MCF 10A (cell line): ENCODE measurements at regions not wholly inside any gene's neighbourhood (a gene's known extent, or its start where the extent isn't known, plus 50 kb on each side); places are given as distances from the start of the nearest gene placed in this dataset.

Source experiments
- BruUV-seq: library from RNA; stranded (reverse); fragments of 400-500 nt; replicated peaks from 2 replicates; lab custom pipeline; 2021; lab: Mats Ljungman, UMichigan
- CTCF ChIA-PET: fragments of 300-600 bp; sonication (Branson Sonifier 250); formaldehyde crosslinking; extraction: SDS; loops from one replicate; lab custom pipeline; 2021; ENCODE audit warnings: antibody characterized with exemption, inconsistent platforms; lab: Yijun Ruan, JAX
- POLR2A ChIA-PET: fragments of 300-600, 350-650 bp; sonication (Branson Sonifier 250); formaldehyde crosslinking; extraction: SDS; loops from one replicate; lab custom pipeline; 2020; ENCODE audit warnings: antibody characterized with exemption, inconsistent platforms; lab: Yijun Ruan, JAX
- DNase-seq: peaks from one replicate; pipeline ENCODE4 v3.0.0-alpha.2; 2018; ENCODE audit not compliant: unreplicated experiment
- H3K27ac Mint-ChIP-seq: one replicate; pipeline ENCODE4 v1.8.0; 2022; ENCODE audit warnings: mild to moderate bottlenecking, low read depth, mixed read lengths; ENCODE audit not compliant: unreplicated experiment
- H3K27me3 Mint-ChIP-seq: one replicate; pipeline ENCODE4 v1.8.0; 2022; ENCODE audit warnings: mixed read lengths; ENCODE audit not compliant: insufficient read depth, unreplicated experiment
- H3K36me3 Mint-ChIP-seq: one replicate; pipeline ENCODE4 v1.8.0; 2022; ENCODE audit warnings: mild to moderate bottlenecking, moderate library complexity, mixed read lengths; ENCODE audit not compliant: insufficient read depth, unreplicated experiment
- H3K4me1 Mint-ChIP-seq: one replicate; pipeline ENCODE4 v1.8.0; 2022; ENCODE audit warnings: mixed read lengths; ENCODE audit not compliant: insufficient read depth, unreplicated experiment
- H3K4me3 Mint-ChIP-seq: one replicate; pipeline ENCODE4 v1.8.0; 2022; ENCODE audit warnings: mild to moderate bottlenecking, moderate library complexity, mixed read lengths; ENCODE audit not compliant: unreplicated experiment
- H3K9me3 Mint-ChIP-seq: one replicate; pipeline ENCODE4 v1.8.0; 2022; ENCODE audit warnings: mixed read lengths; ENCODE audit not compliant: unreplicated experiment
- CTCF ChIP-seq: fragments of 200-600 bp; IDR thresholded peaks from one replicate; pipeline ENCODE4 v1.8.0; 2022; ENCODE audit warnings: antibody characterized with exemption, mild to moderate bottlenecking; ENCODE audit not compliant: unreplicated experiment
- intact Hi-C: fragments of 100-400 bp; cut with micrococcal nuclease; formaldehyde crosslinking; loops from 2 replicates; pipeline ENCODE4 v1.14.1; 2022

GRCh38 chr3:31103181-31103580, 208.7 kb upstream of the GADL1 start:
- no peaks in the 10 kb centered on the region for H3K27me3 Mint-ChIP-seq
- intact Hi-C loops = no loop called here
- TF ChIP-seq CTCF = no peak
- ChIA-PET CTCF (interaction anchor here (0.6 to 1.1 kb wide), 2 partner anchors 334 to 336 kb away, joined by 3 read pairs; no protein-coding TSS in a partner anchor), POLR2A (interaction anchor here (0.5 to 4.3 kb wide), 5 partner anchors 27 to 63 kb away, joined by 3 to 46 read pairs (median 4); no protein-coding TSS in a partner anchor)
- BruUV-seq = no TSS peak
- peaks cover 7% of the 10 kb centered on the region for H3K9me3 Mint-ChIP-seq
- DNase-seq = no peak
- H3K4me3 Mint-ChIP-seq = no peak overlapping the region
- H3K27ac Mint-ChIP-seq = no peak overlapping the region
- peaks cover 52% of the 10 kb centered on the region for H3K4me1 Mint-ChIP-seq
- H3K36me3 Mint-ChIP-seq = no peaks in the 10 kb centered on the region

GRCh38 chr3:31103623-31104180, 209.2 kb upstream of the GADL1 start:
- H3K9me3 Mint-ChIP-seq = peaks cover 7% of the 10 kb centered on the region
- peaks cover 52% of the 10 kb centered on the region for H3K4me1 Mint-ChIP-seq
- ChIA-PET POLR2A (interaction anchor here (0.5 to 4.3 kb wide), 7 partner anchors 27 to 63 kb away, joined by 3 to 46 read pairs (median 4); no protein-coding TSS in a partner anchor), CTCF (interaction anchor here (1.1 kb wide), 1 partner anchor 334 kb away, joined by 3 read pairs; no protein-coding TSS in a partner anchor)
- DNase-seq = peak; percentile 14
- no peaks in the 10 kb centered on the region for H3K27me3 Mint-ChIP-seq
- H3K36me3 Mint-ChIP-seq = no peaks in the 10 kb centered on the region
- H3K4me3 Mint-ChIP-seq = no peak overlapping the region
- no peak overlapping the region for H3K27ac Mint-ChIP-seq
- BruUV-seq = no TSS peak
- TF ChIP-seq CTCF = no peak
- intact Hi-C loops = no loop called here

- Mint-ChIP-seq H3K4me3 (no peak overlapping the region), H3K27me3 (no peaks in the 10 kb centered on the region), H3K4me1 (peaks cover 52% of the 10 kb centered on the region), H3K9me3 (peaks cover 7% of the 10 kb centered on the region), H3K36me3 (no peaks in the 10 kb centered on the region), H3K27ac (peak overlapping the region; percentile 72)
- intact Hi-C loops = loop anchor here (1.0 kb wide), 1 partner anchor 64 kb away; no protein-coding TSS in a partner anchor
- CTCF ChIA-PET = interaction anchor here (0.5 to 2.9 kb wide), 8 partner anchors 33 to 336 kb away, joined by 3 to 10 read pairs (median 4); no protein-coding TSS in a partner anchor
- BruUV-seq = no TSS peak
- DNase-seq = no peak
- POLR2A ChIA-PET = interaction anchor here (0.6 to 4.3 kb wide), 19 partner anchors 9 to 1341 kb away, joined by 3 to 46 read pairs (median 5); partner anchors contain the start of genes STT3B and TGFBR2
- TF ChIP-seq CTCF = no peak
Observed at GRCh38 chr3:31105011-31105410, 210.6 kb upstream of the GADL1 start.

GRCh38 chr3:31105438-31106077, 211.1 kb upstream of the GADL1 start:
- CTCF ChIA-PET = interaction anchor here (0.6 to 2.9 kb wide), 13 partner anchors 27 to 348 kb away, joined by 3 to 10 read pairs (median 3); no protein-coding TSS in a partner anchor
- Mint-ChIP-seq H3K27ac (peak overlapping the region; percentile 72), H3K4me3 (peak overlapping the region; percentile 54), H3K4me1 (peaks cover 52% of the 10 kb centered on the region), H3K36me3 (no peaks in the 10 kb centered on the region), H3K9me3 (peaks cover 7% of the 10 kb centered on the region), H3K27me3 (no peaks in the 10 kb centered on the region)
- POLR2A ChIA-PET = interaction anchor here (0.6 to 4.3 kb wide), 20 partner anchors 10 to 1342 kb away, joined by 3 to 46 read pairs (median 5); partner anchors contain the start of genes STT3B and TGFBR2
- no TSS peak for BruUV-seq
- DNase-seq = peak; percentile 96
- TF ChIP-seq CTCF = no peak
- intact Hi-C loops = loop anchor here (1.0 to 2.0 kb wide), 3 partner anchors 28 to 64 kb away; no protein-coding TSS in a partner anchor
